GM12878 (cell line): ENCODE measurements at regions not wholly inside any gene's neighbourhood (a gene's known extent, or its start where the extent isn't known, plus 50 kb on each side); places are given as distances from the start of the nearest gene placed in this dataset.

Source experiments
- ATAC-seq: fragments of 200-7000 bp; cut with Tn5 transposase; 3 replicates; pipeline ENCODE4 v1.9.1; 2020; ENCODE audit warnings: mild to moderate bottlenecking, moderate library complexity
- BruUV-seq: library from RNA; stranded (reverse); fragments of 400-500 nt; replicated peaks from 2 replicates; lab custom pipeline; 2021; lab: Mats Ljungman, UMichigan
- CTCF ChIA-PET: fragments of 300-600 bp; sonication (Branson Sonifier 250); formaldehyde crosslinking; extraction: SDS; loops from one replicate; lab custom pipeline; 2021; ENCODE audit warnings: inconsistent platforms; lab: Yijun Ruan, JAX
- POLR2A ChIA-PET: fragments of 350-600 bp; formaldehyde crosslinking; extraction: SDS; loops from one replicate; lab custom pipeline; 2021; ENCODE audit warnings: inconsistent platforms; lab: Charles Lee
- RAD21 ChIA-PET: fragments of 300-600 bp; sonication (Branson Sonifier 250); formaldehyde crosslinking; loops from one replicate; lab custom pipeline; 2023; ENCODE audit warnings: antibody characterized with exemption; ENCODE audit not compliant: unreplicated experiment; lab: Charles Lee
- SMC1A ChIA-PET: fragments of 300-600 bp; sonication (Branson Sonifier 250); formaldehyde crosslinking; loops from one replicate; lab custom pipeline; 2023; ENCODE audit not compliant: unreplicated experiment, uncharacterized antibody; lab: Charles Lee
- DNase-seq: peaks from one replicate; pipeline ENCODE4 v3.0.0-alpha.2; 2011; ENCODE audit warnings: low read depth, low spot score
- FAIRE-seq: peaks from 3 replicates; lab custom pipeline; 2011; peaks lifted over from hg19 to GRCh38; lab: Jason Lieb, UNC
- H2AFZ ChIP-seq: 2 replicates; pipeline ENCODE4 v1.6.0; 2011; ENCODE audit warnings: low read depth, low read length, control low read depth; ENCODE audit not compliant: control insufficient read depth
- H3K27ac ChIP-seq: 2 replicates; pipeline ENCODE4 v1.5.1; 2011; ENCODE audit warnings: control low read depth; ENCODE audit not compliant: control insufficient read depth, insufficient read depth
- H3K27me3 ChIP-seq, 2 experiments: replicated peaks in 1 of 2; 2 replicates each; pipeline versions ENCODE4 v1.6.0 to v1.6.1; 2011; ENCODE audit warnings: low read length in 1 of 2; ENCODE audit not compliant: control insufficient read depth in 2 of 2, insufficient read depth in 2 of 2
- H3K36me3 ChIP-seq, 2 experiments: 2 replicates each; pipeline ENCODE4 v1.5.1; 2011; ENCODE audit warnings: low read length in 1 of 2; ENCODE audit not compliant: control insufficient read depth in 2 of 2, insufficient read depth in 2 of 2
- H3K4me1 ChIP-seq: 2 replicates; pipeline ENCODE4 v1.6.1; 2011; ENCODE audit warnings: mild to moderate bottlenecking, low read length, moderate library complexity, mixed read lengths; ENCODE audit not compliant: control insufficient read depth, insufficient read depth
- H3K4me2 ChIP-seq: 2 replicates; pipeline ENCODE4 v1.6.0; 2011; ENCODE audit warnings: control low read depth; ENCODE audit not compliant: control insufficient read depth, insufficient read depth
- H3K4me3 ChIP-seq: fragments of 200-600 bp; sonication (generic); 2 replicates; pipeline ENCODE4 v1.5.1; 2016
- H3K79me2 ChIP-seq: 2 replicates; pipeline ENCODE4 v1.6.0; 2011; ENCODE audit warnings: low read length; ENCODE audit not compliant: control insufficient read depth, insufficient read depth
- H3K9ac ChIP-seq: 2 replicates; pipeline ENCODE4 v1.8.0; 2011; ENCODE audit warnings: low read length, control low read depth, mixed read lengths; ENCODE audit not compliant: control insufficient read depth, insufficient read depth
- H3K9me3 ChIP-seq: replicated peaks from 3 replicates; pipeline ENCODE4 v1.5.1; 2011; ENCODE audit warnings: mild to moderate bottlenecking, low read length; ENCODE audit not compliant: control insufficient read depth, insufficient read depth
- H4K20me1 ChIP-seq: 2 replicates; pipeline ENCODE4 v1.6.0; 2011; ENCODE audit not compliant: control insufficient read depth, insufficient read depth
- CBFB ChIP-seq: IDR thresholded peaks from 2 replicates; pipeline ENCODE4 v1.6.1; 2016; ENCODE audit warnings: antibody characterized with exemption, low read depth
- CUX1 ChIP-seq: IDR thresholded peaks from 2 replicates; pipeline ENCODE4 v1.6.1; 2012; ENCODE audit warnings: improper control_type of control experiment, low read depth, low read length; ENCODE audit not compliant: insufficient replicate concordance
- GATAD2B ChIP-seq: fragments of 450-650 bp; conservative IDR thresholded peaks from 2 replicates; pipeline ENCODE4 v1.6.1; 2017; ENCODE audit warnings: low read depth, mild to moderate bottlenecking, moderate library complexity
- IKZF1 ChIP-seq: fragments of 450-650 bp; conservative IDR thresholded peaks from 2 replicates; pipeline ENCODE4 v1.6.1; 2017; ENCODE audit warnings: antibody characterized with exemption, mild to moderate bottlenecking
- KAT2A ChIP-seq: conservative IDR thresholded peaks from 2 replicates; pipeline ENCODE4 v1.6.1; 2011; ENCODE audit warnings: low read depth, low read length; ENCODE audit not compliant: control insufficient read depth
- PKNOX1 ChIP-seq: fragments of 450-650 bp; IDR thresholded peaks from 2 replicates; pipeline ENCODE4 v1.6.1; 2016; ENCODE audit warnings: mild to moderate bottlenecking
- PML ChIP-seq: IDR thresholded peaks from 2 replicates; pipeline ENCODE4 v1.6.1; 2012; ENCODE audit warnings: low read length, inconsistent platforms
- SMAD5 ChIP-seq: IDR thresholded peaks from 2 replicates; pipeline ENCODE4 v1.6.1; 2016; ENCODE audit warnings: antibody characterized with exemption, low read depth
- SPI1 ChIP-seq: IDR thresholded peaks from 2 replicates; pipeline ENCODE4 v1.6.1; 2011; ENCODE audit warnings: low read depth, mild to moderate bottlenecking, low read length, moderate library complexity, borderline replicate concordance; ENCODE audit not compliant: insufficient read depth
- TBL1XR1 ChIP-seq: IDR thresholded peaks from 2 replicates; pipeline ENCODE4 v1.6.1; 2012; ENCODE audit warnings: low read depth, low read length, improper control_type of control experiment
- TCF12 ChIP-seq: IDR thresholded peaks from 2 replicates; pipeline ENCODE4 v1.6.1; 2011; ENCODE audit warnings: low read depth, mild to moderate bottlenecking, low read length
- ZNF207 ChIP-seq: fragments of 450-650 bp; IDR thresholded peaks from 2 replicates; pipeline ENCODE4 v1.6.1; 2014; ENCODE audit warnings: antibody characterized with exemption, mild to moderate bottlenecking, borderline replicate concordance
- ZNF384 ChIP-seq: IDR thresholded peaks from 2 replicates; pipeline ENCODE4 v1.6.1; 2012; ENCODE audit warnings: low read depth, mild to moderate bottlenecking, low read length, improper control_type of control experiment, borderline replicate concordance
- ZZZ3 ChIP-seq: IDR thresholded peaks from 2 replicates; pipeline ENCODE4 v1.6.1; 2011; ENCODE audit warnings: low read depth; ENCODE audit not compliant: control insufficient read depth, insufficient read length
- WGBS: methylation state at CpG from one replicate; pipeline ENCODE4 v1.1.6; 2016; ENCODE audit warnings: low lambda C conversion rate; ENCODE audit not compliant: insufficient replicate concordance, insufficient coverage; ENCODE audit errors: missing lambda C conversion rate; 5-methylcytosine and 5-hydroxymethylcytosine counted together
- in situ Hi-C: fragments of 300-500 bp; cut with MboI; formaldehyde crosslinking; loops from 9 replicates; pipeline ENCODE4 v1.14.3; 2018; ENCODE audit warnings: mixed read lengths
- intact Hi-C: fragments of 100-400 bp; cut with micrococcal nuclease; formaldehyde crosslinking; loops from one replicate; pipeline ENCODE4 v1.14.2; 2022; ENCODE audit not compliant: unreplicated experiment

GRCh38 chr1:207970329-207971233, 59.7 kb upstream of the CD34 start:
- no peaks in the 10 kb centered on the region for H3K79me2 ChIP-seq
- ATAC-seq (no peak), DNase-seq (no peak), FAIRE-seq (no peak)
- H3K9ac ChIP-seq = no peak overlapping the region
- TF ChIP-seq CUX1 = no peak
- TF ChIP-seq IKZF1 = no peak
- no peak for TF ChIP-seq CBFB
- TF ChIP-seq ZNF207 = no peak
- TF ChIP-seq GATAD2B = no peak
- no peak for TF ChIP-seq ZZZ3
- TF ChIP-seq TBL1XR1 = no peak
- no peak for TF ChIP-seq SMAD5
- TF ChIP-seq TCF12 = no peak
- no peak for TF ChIP-seq KAT2A
- no peak for TF ChIP-seq SPI1
- TF ChIP-seq ZNF384 = no peak
- no peak for TF ChIP-seq PKNOX1
- no peak for TF ChIP-seq PML
- H3K9me3 ChIP-seq = no peaks in the 10 kb centered on the region
- ChIA-PET RAD21 (interaction anchor here (0.8 to 1.9 kb wide), 2 partner anchors 85 to 144 kb away, joined by 3 to 15 read pairs; no protein-coding TSS in a partner anchor), SMC1A (interaction anchor here (0.8 to 2.3 kb wide), 4 partner anchors 73 to 95 kb away, joined by 3 to 7 read pairs (median 4); no protein-coding TSS in a partner anchor), CTCF (interaction anchor here (1.2 to 6.3 kb wide), 7 partner anchors 23 to 275 kb away, joined by 3 to 52 read pairs (median 5); no protein-coding TSS in a partner anchor), POLR2A (no interaction called here)
- no peaks in the 10 kb centered on the region for H4K20me1 ChIP-seq
- in situ Hi-C loops = no loop called here
- H3K4me1 ChIP-seq = no peaks in the 10 kb centered on the region
- peaks cover 0 to 7% of the 10 kb centered on the region in 2 experiments; a peak in 2 of 4 replicates for H3K27me3 ChIP-seq
- H3K36me3 ChIP-seq = no peaks in the 10 kb centered on the region
- no peak overlapping the region for H3K4me3 ChIP-seq
- 52% methylated on average over 16 of the region's 16 CpGs for WGBS
- H3K4me2 ChIP-seq = no peak overlapping the region
- no peak overlapping the region for H2AFZ ChIP-seq
- intact Hi-C loops = no loop called here
- no peak overlapping the region for H3K27ac ChIP-seq
- BruUV-seq = no TSS peak
